GM21381 (cell line): ENCODE measurements at regions not wholly inside any gene's neighbourhood (a gene's known extent, or its start where the extent isn't known, plus 50 kb on each side); places are given as distances from the start of the nearest gene placed in this dataset.
"Not testable (repeated sequence)": the region's sequence is repeated elsewhere in the genome, so short reads cannot be mapped to it uniquely, and the experiment has no call there.

Experiments
- ATAC-seq: cut with Tn5 transposase; IDR thresholded peaks from one replicate; pipeline ENCODE4 v1.9.1; 2021; ENCODE audit warnings: mild to moderate bottlenecking, moderate library complexity; ENCODE audit not compliant: unreplicated experiment

GRCh38 chr21:6126976-6127732 is 4394.2 kb upstream of the TPTE start:
- not testable (repeated sequence) for ATAC-seq

GRCh38 chr21:6130734-6131133 is 4390.6 kb upstream of the TPTE start:
- ATAC-seq = not testable (repeated sequence)

- ATAC-seq = not testable (repeated sequence)
These were observed 4388.0 kb upstream of the TPTE start for GRCh38 chr21:6133373-6133772.

GRCh38 chr21:6133852-6134630 is 4387.3 kb upstream of the TPTE start:
- ATAC-seq = not testable (repeated sequence)

- ATAC-seq = not testable (repeated sequence)
These were observed 4384.7 kb upstream of the TPTE start for GRCh38 chr21:6136732-6137131.

GRCh38 chr21:6138244-6139136 is 4382.9 kb upstream of the TPTE start:
- peak; percentile 54 for ATAC-seq

- not testable (repeated sequence) for ATAC-seq
These were observed 4382.1 kb upstream of the TPTE start for GRCh38 chr21:6139331-6139730.

- not testable (repeated sequence) for ATAC-seq
These were observed 4381.5 kb upstream of the TPTE start for GRCh38 chr21:6139862-6140261.

GRCh38 chr21:6140467-6141137 is 4380.8 kb upstream of the TPTE start:
- not testable (repeated sequence) for ATAC-seq

GRCh38 chr21:6141138-6141474 is 4380.3 kb upstream of the TPTE start:
- ATAC-seq = not testable (repeated sequence)

- ATAC-seq = not testable (repeated sequence)
These were observed 4368.2 kb upstream of the TPTE start for GRCh38 chr21:6153154-6153553.

- ATAC-seq = not testable (repeated sequence)
These were observed 4366.7 kb upstream of the TPTE start for GRCh38 chr21:6154524-6155320.

GRCh38 chr21:6156712-6157389 is 4364.5 kb upstream of the TPTE start:
- ATAC-seq = not testable (repeated sequence)

- ATAC-seq = not testable (repeated sequence)
These were observed 4363.9 kb upstream of the TPTE start for GRCh38 chr21:6157515-6157914.

GRCh38 chr21:6158171-6158570 is 4363.2 kb upstream of the TPTE start:
- ATAC-seq = not testable (repeated sequence)
